GM12878 (cell line): ENCODE measurements at regions not wholly inside any gene's neighbourhood (a gene's known extent, or its start where the extent isn't known, plus 50 kb on each side); places are given as distances from the start of the nearest gene placed in this dataset.

Source experiments
- BHLHE40 ChIP-seq, 2 experiments: fragments of 450-650 bp in 1 of 2; IDR thresholded peaks; 2 replicates each; pipeline ENCODE4 v1.6.1; 2011 to 2017; ENCODE audit warnings: low read depth in 2 of 2, borderline replicate concordance in 1 of 2, improper control_type of control experiment in 1 of 2, low read length in 1 of 2, mild to moderate bottlenecking in 1 of 2
- CBFB ChIP-seq: IDR thresholded peaks from 2 replicates; pipeline ENCODE4 v1.6.1; 2016; ENCODE audit warnings: antibody characterized with exemption, low read depth
- EGR1 ChIP-seq, 2 experiments: IDR thresholded peaks; 1 replicate in 1 of 2; 2 replicates in 1 of 2; pipeline ENCODE4 v1.6.1; 2011 to 2012; ENCODE audit warnings: low read depth in 2 of 2, low read length in 2 of 2, borderline replicate concordance in 1 of 2, mild to moderate bottlenecking in 1 of 2, moderate library complexity in 1 of 2
- FOS ChIP-seq: IDR thresholded peaks from 3 replicates; pipeline ENCODE4 v1.6.1; 2011; ENCODE audit warnings: borderline replicate concordance; ENCODE audit not compliant: insufficient read length; ENCODE audit errors: extremely low read depth
- POLR2A ChIP-seq: IDR thresholded peaks from 2 replicates; pipeline ENCODE4 v1.6.1; 2011; ENCODE audit warnings: low read depth, mild to moderate bottlenecking, low read length
- TF ChIP-seq, protein P1 (sequence below), 3 experiments: IDR thresholded peaks in 2 of 3; conservative IDR thresholded peaks in 1 of 3; 2 replicates each; pipeline ENCODE4 v1.5.1; 2011; ENCODE audit warnings: low read depth in 3 of 3, low read length in 3 of 3, mild to moderate bottlenecking in 3 of 3, control low read depth in 2 of 3, moderate library complexity in 2 of 3, inconsistent platforms in 1 of 3, mixed read lengths in 1 of 3; ENCODE audit not compliant: control insufficient read depth in 2 of 3, insufficient read depth in 1 of 3; ENCODE audit errors: extremely low read depth in 1 of 3
- TF ChIP-seq, protein P2 (sequence below): IDR thresholded peaks from 2 replicates; pipeline ENCODE4 v1.6.1; 2012; ENCODE audit warnings: low read depth, low read length, improper control_type of control experiment

GRCh38 chr12:131269551-131269950 is 315.8 kb downstream of the ADGRD1 start:
- TF ChIP-seq, protein P1, sequence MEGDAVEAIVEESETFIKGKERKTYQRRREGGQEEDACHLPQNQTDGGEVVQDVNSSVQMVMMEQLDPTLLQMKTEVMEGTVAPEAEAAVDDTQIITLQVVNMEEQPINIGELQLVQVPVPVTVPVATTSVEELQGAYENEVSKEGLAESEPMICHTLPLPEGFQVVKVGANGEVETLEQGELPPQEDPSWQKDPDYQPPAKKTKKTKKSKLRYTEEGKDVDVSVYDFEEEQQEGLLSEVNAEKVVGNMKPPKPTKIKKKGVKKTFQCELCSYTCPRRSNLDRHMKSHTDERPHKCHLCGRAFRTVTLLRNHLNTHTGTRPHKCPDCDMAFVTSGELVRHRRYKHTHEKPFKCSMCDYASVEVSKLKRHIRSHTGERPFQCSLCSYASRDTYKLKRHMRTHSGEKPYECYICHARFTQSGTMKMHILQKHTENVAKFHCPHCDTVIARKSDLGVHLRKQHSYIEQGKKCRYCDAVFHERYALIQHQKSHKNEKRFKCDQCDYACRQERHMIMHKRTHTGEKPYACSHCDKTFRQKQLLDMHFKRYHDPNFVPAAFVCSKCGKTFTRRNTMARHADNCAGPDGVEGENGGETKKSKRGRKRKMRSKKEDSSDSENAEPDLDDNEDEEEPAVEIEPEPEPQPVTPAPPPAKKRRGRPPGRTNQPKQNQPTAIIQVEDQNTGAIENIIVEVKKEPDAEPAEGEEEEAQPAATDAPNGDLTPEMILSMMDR (IDR thresholded peaks at IDR 0.05 in 2 of 3, conservative IDR thresholded peaks at IDR 0.05 in 1 of 3; ENCODE audit: control insufficient read depth in 2 of 3, extremely low read depth in 1 of 3, insufficient read depth in 1 of 3, low read depth in 3 of 3, low read length in 3 of 3), result no peak
- TF ChIP-seq EGR1 (IDR thresholded peaks at IDR 0.05; ENCODE audit: borderline replicate concordance in 1 of 2, low read depth in 2 of 2, low read length in 2 of 2), result no peak
- TF ChIP-seq, protein P2, sequence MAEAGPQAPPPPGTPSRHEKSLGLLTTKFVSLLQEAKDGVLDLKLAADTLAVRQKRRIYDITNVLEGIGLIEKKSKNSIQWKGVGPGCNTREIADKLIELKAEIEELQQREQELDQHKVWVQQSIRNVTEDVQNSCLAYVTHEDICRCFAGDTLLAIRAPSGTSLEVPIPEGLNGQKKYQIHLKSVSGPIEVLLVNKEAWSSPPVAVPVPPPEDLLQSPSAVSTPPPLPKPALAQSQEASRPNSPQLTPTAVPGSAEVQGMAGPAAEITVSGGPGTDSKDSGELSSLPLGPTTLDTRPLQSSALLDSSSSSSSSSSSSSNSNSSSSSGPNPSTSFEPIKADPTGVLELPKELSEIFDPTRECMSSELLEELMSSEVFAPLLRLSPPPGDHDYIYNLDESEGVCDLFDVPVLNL, result no peak
- no peak for TF ChIP-seq CBFB
- no peak for TF ChIP-seq POLR2A
- no peak for TF ChIP-seq BHLHE40 (IDR thresholded peaks at IDR 0.05; ENCODE audit: borderline replicate concordance in 1 of 2, low read depth in 2 of 2, low read length in 1 of 2)
- no peak for TF ChIP-seq FOS
